Stimulated activated CD4-positive, alpha-beta T cell treated with anti-CD3 and anti-CD28 coated beads, Interleukin-12 subunit alpha, Interleukin-12 subunit beta, amount 100 ng/mL, for 48 hours (primary cell): ENCODE measurements at regions not wholly inside any gene's neighbourhood (a gene's known extent, or its start where the extent isn't known, plus 50 kb on each side); places are given as distances from the start of the nearest gene placed in this dataset.
A peak's percentile ranks its signal among the peaks of the same experiment; 100 is the strongest.
"Not testable (repeated sequence)": the region's sequence is repeated elsewhere in the genome, so short reads cannot be mapped to it uniquely, and the experiment has no call there.

Experiments
- DNase-seq, 3 donors: peaks; one replicate each; pipeline ENCODE4 v3.0.0-alpha.2; 2020; ENCODE audit warnings: low read depth in 2 of 3, low spot score in 1 of 3

DNA sequence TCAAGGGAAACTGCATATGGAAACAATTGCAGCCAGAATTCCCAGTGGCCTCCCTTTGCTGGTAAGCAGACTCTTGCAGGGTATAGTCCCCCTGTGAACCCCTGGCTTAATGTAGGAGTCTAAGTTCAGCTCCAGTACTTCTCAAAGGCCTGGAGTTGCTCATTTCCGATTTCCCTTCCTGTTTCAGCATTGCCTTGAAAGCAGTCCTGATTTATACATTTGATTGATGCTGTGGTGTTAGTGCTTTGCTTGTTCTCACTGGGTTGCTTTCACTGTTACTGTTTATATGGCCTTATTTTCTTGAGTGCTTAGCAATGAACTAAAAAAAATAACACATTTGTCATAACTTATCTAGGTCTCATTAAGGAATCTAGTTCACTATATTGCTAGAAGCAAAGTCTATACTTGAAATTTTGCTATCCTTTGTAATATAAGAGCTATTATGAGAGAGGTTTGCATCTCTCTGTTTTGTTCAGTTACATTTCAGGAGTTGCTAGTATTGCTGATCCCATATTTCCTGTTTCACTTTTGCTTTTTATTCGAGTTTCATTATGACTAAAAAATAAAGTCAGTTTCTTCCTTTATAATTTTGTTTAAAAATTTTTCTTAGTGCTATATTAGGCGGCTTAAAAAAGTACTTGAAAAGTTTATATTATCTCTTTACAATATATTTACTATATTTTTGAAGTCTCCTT, 122.4 kb upstream of the NMUR2 start:
- DNase-seq = no peak

DNA sequence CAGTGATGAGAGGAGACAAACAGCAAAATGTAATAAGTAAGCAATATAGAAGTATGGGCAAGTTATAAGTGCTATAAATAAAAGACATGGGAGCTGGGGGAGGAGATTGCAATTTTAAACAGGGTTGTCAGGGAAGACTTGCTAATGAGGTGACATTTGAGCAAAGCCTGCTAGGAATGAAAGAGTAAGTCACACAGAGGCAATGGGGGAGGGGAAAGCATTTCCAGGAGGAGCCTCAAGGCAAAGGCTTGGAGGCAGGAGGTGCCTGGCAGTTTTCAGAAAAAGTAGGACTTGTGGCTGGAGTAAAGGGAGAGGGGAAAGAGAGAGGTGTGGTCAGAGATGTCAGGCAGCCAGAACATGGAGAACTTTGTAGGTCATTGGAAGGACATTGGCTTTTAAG, 124.4 kb upstream of the NMUR2 start:
- no peak for DNase-seq

DNA sequence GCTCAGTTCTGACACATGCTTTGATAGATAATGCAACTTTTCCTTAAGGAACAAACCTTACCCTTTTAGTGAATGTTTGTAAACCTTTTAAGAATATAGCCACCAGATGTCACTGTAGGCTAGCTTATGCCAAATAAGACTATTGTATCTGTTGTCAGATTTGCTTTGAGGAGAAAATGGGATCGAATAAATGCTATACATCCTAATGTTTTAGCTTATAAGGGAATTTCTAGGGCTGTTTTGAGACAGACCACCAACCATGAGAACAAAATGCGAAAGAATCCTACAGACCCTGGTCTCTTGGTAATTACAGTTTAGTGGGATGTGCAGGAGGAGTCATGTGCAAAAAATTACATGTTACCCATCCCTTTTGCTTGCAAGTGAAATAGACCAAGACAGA, 127.6 kb upstream of the NMUR2 start:
- DNase-seq = no peak

DNA sequence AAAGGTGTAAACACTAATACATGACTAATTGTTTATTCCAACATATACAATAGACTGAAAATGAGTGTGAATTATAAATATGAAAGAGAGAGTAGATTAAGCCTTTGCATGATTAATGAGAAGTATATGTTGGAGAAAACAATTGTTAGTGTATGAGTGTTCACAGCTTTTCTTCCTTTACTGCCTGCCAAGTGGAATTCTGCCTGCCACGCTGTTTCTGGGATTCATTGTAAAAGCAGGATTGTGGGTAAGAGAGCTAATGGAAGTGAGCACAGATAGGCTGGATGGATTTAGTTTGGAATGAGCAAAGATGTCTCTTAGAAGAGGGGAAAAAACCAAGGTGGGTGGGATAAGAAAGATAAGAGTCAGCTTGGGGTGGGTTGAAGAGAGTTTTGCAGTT, 129.6 kb upstream of the NMUR2 start:
- DNase-seq = no peak

DNA sequence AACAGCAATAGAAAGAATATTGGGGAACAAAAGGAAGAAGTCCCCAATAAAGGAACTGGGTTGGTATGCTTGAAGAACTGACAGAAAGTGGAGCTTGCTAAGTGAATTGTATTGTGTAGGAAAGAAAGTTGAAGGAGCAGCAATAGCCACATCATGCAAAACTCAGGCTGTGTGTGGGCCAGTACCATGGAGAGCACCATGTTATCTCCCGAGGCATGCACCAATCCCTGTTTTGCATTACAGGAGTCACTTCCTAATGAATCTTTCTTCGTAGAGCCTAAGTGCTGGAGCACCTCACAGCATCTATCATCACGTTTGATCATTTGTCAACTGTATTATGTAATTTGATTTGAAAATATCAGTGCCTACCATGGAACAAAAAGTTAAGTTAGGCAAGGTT, 137.7 kb upstream of the NMUR2 start:
- no peak for DNase-seq

DNA sequence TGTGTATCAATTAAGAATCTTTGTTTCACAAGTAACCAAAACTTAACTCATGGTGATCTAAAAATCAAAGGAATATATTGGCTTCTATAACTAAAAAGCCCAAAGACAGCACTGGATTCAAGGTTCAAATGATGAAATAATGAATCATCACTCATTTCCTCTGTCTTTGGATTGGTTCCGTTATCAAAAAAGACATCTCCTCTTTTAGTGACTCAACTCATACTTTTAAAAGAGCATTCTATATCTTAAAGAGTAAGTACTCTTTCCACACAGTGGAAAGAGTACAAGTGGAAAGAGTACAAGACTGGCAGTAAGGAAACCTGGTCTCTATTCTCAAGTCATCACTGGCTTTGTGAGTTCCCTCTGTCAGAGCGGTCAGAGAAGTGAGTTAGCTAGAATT, 141.4 kb upstream of the NMUR2 start:
- DNase-seq = no peak

DNA sequence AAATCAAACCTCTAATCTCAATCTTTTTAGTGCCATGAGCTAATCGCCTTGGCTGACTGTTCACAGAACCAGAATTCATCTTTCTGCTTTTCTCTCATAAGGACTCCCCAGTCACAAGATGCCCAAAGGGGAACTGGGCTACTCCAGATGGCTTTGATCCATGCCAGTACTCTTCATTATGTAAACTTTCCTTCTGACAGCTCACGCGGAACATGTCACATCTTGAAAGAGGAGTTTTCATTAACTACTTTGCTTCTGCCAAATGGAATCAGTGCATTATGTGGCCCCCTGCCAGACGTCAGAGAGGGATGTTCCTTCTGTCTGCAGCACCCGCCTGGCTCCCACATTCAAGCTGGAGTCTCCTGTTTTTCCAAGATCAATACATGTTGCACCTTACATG, 142.1 kb upstream of the NMUR2 start:
- no peak for DNase-seq

DNA sequence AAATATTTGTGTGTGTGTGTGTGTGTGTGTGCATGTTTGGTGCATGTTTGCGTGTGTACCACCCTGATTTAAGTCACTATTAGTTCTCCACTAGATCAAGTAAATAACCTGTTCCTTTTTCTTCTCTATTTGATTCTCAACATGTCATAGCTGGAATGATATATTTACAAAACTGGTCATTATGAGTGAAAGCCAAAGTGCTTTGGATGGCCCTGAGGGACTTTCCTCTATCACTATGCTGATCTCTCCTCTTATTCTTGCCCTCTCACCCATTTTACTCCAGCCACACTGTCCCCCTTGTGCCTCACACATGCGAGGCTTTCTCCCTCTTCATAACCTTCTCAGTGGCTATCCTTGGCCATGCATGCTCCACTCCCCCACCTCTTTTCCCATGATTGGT, 144.6 kb upstream of the NMUR2 start:
- DNase-seq = no peak

DNA sequence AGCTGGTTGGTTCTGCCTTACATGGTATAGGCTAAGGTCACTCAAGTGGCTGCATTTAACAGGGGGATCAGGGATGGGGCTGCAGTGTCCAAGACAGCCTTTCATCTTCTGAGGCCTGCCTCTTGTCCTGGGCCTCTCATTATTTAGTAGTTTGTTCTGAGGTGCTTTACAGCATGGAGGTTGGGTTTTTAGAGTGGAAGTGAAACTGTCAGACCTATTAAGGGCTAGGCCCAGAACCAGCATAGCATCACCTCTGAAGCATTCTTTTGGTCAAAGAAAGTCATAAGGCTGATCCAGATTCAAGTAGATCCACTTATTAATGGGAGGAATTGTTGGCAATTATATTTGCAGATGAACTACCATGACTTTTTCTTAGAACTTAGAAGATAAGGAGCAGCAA, 146.0 kb upstream of the NMUR2 start:
- no peak for DNase-seq

DNA sequence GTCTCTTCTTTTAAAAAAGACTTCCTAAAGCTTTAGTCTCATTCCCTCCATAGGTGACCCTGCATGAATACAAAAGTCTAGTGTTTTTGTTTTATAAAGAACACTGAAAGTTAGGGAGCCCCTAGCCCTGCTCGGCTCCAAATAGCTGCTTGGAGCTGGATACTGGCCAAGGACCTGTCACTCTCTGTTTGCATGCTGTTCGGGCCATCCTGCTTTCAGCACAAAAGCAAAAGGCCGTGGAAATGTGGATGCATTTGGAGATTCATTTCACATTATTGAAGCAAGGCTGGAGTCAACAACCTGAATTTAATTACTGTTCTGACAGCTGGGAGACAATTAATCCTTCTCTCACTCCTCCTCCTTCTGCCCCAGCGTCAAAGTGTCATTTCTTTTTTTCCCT, 151.7 kb upstream of the NMUR2 start:
- no peak for DNase-seq

DNA sequence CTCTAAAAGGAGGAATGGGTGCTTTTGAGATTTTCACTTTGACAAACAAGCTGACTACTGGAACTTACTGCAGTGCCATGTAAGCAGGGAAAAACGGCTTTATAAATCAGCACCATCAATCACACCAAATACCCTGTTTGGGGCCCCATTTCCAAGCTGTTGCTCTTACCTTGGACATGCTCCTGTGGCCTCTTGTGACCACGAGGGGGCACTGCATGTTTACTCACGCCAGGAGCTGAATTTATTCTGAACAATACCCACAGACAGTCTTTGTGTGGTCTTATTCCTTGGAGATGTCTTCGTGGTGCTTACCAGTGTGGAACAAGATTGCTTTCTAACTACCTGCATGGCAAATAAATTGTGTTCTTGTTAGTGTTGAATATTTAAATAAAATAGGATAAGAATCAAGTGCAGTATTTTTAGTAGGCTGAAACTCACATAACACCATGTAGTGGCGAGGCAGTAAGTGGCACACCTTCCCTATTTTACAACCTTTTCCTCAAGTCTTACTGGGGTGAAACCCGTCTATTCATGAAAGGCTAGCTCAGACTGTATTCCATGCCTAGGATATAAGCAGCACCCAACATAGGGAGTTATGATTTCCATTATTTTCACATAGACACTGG, 155.5 kb upstream of the NMUR2 start:
- DNase-seq = peak; percentile 3 to 25 (median 14)

DNA sequence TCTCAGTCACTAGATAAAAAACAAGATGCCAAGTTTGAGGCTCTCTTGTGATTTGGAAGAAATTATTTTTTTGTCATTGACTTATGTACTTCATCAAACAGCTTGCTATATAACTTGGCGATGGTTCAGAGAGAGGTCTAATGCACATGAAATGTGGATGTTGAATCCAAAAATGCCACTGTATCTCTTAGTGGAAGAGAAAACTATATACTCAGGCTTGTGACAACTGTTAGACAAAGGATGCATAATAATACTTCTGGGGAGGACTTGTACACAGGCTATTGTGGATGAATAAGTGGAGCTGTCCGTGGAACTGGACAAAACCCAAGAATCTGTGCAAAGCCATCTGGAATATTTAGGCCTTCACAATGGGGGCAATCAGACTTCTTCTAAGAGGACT, 162.9 kb upstream of the NMUR2 start:
- no peak for DNase-seq

DNA sequence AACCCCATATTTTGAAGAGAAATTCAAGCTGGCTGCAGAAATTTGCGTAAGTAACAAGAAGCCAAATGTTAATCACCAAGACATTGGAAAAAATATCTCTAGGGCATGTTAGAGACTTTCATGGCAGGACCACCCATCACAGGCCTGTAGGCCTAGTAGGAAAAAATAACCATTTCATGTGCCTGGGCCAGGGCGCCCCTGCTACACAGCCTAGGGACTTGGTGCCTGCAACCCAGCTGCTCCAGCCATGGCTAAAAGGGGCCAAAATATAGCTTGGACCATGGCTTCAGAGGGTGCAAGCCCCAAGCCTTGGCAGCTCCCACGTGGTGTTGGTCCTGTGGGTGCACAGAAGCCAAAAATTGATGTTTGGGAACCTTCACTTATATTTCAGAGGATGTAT, 167.7 kb upstream of the NMUR2 start:
- no peak for DNase-seq

DNA sequence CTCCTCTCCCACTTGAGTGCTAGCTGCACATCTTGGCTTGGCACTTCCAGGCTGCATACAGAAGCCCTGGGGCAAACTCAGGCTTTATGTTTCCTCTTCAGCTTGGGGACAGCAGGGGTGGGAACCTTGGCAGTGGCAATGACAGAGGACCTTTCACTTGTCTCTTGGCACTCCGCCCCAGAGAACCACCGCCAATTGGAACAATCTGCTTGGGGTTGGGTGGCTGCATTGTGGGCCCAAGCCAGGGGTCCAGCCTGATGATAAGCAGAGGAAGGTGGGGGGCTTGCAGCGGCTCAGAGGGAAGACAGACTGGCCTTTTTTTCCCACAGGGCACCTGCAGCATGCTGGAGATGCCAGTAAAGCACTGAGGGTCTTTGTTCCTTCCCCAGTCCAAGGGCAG, 179.0 kb upstream of the NMUR2 start:
- no peak for DNase-seq

DNA sequence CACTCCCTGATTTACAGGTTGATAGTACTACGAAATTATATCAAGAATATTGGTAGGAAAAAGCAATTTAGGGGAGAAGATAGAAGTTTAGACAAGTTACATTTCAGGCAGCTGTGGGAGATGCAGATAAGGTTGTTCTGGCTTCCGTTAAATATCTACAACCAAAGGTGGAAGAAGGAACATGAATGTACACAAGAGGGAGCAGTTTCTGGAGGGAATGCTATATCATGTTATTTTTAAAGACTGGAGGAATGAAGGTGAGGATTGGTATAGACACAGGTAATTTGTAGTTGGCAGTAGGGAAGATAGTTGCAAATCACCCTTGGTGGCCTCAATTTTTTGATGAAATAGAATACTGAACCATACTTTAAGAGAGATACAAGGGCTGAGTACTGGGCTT, 187.3 kb upstream of the NMUR2 start:
- no peak for DNase-seq

DNA sequence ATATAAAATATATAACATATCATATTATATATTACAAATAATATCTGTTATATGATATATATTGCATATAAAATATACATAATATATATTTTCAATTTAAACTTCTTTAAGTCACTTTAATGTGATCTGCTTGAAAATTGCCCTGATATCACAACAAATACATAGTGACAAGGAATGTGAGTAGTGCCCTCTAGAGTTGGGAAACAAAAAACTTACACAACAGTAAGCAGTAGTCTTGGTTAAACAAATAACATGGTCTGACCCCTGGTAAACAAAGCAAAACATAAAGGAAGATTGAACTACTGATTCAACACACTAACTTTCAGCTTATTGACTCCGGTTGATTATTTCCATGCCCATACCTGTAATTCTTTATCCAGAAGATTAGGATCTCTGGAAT, 188.3 kb upstream of the NMUR2 start:
- DNase-seq = no peak

DNA sequence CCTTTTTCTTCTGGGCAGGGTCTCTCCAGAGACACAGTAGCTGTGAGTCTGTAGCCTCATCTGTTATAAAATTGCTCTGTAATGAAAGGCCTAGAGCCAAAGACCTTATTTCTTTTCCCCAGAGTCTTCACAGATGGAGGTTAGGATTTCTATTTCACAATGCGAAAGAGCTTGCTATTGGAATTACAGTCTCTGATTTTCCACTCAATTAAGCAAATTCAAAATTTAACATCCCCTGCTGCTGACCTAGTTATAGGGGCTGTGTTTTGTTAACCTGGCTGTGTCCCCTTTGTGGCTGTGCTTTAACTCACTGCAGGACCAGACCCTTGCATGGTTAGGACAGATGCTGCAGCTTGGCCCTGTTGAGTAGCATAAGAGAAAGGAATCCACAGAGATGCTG, 190.3 kb upstream of the NMUR2 start:
- DNase-seq = no peak

DNA sequence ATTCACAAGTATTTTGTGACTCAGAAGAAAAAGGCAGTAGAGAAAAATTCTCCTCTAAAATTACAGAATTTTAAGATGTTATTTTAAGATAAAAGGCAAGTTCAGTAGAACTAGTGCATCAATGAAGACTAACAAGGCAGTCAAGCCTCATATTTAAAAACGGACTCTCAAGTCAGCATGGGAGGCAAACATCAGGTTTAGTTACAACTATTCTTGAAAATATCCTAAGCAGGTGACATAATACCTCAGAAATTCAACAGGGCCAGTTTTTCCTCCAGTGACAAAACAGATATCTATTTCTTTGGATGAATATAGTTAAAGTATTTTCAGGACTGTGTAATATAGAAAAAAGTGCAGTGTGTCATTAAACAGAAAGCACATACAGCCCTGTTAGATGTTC, 194.0 kb upstream of the NMUR2 start:
- DNase-seq = no peak

DNA sequence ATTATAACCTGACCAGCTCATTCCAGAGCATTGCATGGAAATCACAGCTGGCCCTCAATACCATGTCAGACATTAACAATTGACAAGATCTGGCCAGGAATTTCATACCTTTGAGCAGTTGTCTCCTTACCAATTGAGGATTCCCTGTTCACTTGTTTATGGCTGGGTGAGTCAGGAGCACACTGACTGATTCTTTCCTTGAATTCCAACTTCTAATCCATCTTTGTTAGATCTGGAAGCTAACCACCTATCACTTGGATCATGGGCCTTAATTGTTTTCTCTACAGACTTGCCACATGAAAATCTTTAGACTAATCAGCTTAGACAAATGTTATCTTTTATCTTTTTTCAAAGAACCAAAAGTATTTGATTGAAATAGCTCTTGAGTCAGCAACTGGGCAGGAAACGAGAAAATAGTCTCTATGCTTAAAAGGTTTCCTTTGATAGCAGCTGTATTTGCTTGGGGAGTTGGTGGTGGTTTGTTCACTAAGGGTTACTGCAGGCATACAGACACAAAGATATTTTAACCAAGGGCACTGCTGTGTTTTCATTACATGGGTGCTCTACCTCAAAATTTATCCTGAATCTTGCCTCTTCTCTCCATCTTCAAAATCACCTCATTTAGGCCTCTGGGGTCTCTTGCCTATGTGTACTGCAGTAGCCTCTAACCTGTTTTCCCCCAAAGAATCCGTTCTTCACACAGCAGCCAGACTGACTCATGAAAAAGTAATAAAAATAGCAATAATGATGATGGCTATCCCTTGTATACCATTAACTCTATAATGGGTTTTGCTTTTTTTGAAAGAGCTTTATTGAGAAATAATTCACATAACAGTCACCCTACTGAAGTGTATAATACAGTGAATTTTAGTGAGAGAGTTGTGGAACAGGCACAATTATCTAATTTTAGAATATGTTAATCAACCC, 197.0 kb upstream of the NMUR2 start:
- no peak for DNase-seq

DNA sequence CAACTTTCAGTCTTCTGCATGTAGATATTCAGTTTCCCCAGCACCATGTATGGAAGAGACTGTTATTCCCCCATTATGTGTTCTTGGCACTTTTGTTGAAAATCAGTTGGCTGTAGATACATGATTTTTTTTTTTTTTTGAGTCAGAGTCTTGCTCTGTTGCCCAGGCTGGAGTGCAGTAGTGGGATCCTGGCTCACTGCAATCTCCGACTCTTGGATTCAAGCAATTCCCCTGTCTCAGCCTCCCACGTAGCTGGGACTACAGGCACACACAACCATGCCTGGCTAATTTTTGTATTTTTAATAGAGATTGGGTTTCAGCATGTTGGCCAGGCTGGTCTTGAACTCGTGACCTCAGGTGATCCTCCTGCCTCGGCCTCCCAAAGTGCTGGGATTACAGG, 201.0 kb upstream of the NMUR2 start:
- DNase-seq = not testable (repeated sequence)

DNA sequence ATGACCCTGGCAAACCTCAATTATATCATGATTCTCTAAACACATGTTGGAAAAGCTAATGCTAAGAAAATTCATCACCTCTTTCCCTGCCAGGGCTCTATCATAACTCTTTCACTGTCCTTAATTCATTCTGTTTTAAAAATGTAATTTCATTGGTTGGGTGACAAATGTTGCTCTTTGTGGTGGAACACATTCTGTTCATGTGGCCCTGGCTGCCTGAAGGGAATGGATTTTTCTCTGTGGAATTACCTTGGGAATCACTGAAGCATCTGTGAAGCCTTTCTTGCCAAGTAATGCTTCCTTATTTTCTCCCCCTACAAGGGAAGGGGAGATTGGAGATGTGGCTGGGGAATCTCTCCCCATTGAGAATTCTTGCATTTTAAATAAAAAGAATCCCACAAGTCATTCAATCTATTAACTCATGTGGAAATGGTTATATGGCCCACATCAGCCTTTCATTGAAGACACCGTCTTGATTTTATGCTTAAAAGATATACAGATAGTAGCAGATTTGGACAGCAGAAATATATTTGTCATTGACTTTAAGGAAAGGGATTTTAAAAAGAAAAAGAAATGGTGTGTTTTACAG, 201.8 kb upstream of the NMUR2 start:
- no peak for DNase-seq
